NCI-H345 treated with DMSO at 0.1 percent for 48 hours (cell line): ENCODE measurements at regions not wholly inside any gene's neighbourhood (a gene's known extent, or its start where the extent isn't known, plus 50 kb on each side); places are given as distances from the start of the nearest gene placed in this dataset.
"Not testable (repeated sequence)": the region's sequence is repeated elsewhere in the genome, so short reads cannot be mapped to it uniquely, and the experiment has no call there.

ENCODE experiments used
- DNase-seq: peaks from one replicate; lab custom pipeline; 2025; ENCODE audit not compliant: unreplicated experiment; lab: John Stamatoyannopoulos, UW

DNA sequence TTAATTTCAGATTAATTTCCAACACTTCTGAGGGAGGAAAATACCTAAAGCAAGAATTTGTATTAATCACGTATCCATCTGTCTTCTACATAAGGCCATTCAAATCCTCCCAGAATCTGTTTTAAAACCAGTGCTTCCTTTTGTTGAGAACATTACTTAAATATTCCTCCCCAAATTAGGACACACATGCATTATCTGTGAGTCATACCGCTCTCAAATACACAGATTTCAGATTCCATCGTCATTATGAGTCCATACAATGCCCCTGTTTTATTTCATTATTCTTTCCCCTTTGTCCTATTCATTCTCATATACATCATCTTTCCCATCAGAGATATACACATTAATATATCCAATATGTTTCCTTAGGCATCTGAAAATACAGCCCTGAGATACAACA is 57.3 kb upstream of the PRSS12 start:
- DNase-seq: no peak

DNA sequence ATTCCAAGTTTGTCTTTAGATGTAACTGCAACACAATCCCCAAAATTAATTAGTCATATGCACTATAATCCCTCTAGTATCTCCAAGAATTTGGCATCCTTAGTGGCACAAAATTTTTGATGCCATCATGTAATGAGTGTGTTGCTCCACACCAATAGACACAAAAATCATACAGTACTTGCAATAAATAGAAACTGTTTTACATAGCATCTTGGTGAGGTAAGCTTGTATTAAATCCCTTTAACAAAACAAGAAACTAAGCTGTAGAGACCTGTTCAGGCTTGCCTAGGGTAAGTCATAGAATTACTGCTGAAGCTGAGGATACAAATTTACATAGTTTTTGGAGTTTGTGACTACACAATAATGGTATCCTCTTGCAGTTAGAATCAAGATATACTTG is 64.5 kb upstream of the PRSS12 start:
- DNase-seq: no peak

DNA sequence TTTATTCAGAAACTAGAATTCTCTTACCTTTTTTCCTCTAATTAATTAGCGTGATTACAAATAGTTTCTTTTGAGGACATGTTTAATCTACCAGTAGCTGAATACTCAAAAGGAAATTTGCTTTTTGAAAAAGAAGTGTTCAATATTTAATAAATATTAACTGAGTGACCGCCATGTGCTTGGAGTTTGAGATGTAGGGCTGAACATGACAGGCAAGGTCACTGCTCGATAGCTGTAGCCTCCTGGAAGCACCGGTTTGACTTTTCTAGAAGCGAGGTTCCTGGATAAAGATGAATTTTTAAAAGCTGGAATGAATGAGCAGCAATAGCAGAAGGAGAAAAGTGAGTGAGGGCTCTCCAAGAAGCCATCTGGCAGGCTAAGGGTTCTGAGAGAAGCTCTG is 65.0 kb upstream of the PRSS12 start:
- DNase-seq: not testable (repeated sequence)

DNA sequence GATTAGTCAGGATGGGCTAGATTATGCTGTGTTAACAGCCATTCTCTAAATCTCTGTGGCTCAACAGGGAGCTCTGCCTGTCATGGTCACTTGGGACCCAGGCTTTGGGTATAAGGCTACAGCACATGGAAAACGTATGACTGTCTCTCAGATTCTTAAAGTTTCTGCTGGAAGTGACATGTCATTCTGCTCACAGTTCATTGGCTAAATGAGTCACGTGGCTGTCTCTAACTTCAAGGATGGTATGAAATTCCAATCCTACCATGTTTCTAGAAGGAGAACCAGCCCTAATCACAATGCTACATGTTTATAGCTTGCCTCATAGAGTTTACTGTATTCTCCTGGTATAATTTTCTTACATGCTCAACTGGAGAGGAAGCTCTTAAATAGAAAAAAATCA is 65.6 kb upstream of the PRSS12 start:
- not testable (repeated sequence) for DNase-seq

DNA sequence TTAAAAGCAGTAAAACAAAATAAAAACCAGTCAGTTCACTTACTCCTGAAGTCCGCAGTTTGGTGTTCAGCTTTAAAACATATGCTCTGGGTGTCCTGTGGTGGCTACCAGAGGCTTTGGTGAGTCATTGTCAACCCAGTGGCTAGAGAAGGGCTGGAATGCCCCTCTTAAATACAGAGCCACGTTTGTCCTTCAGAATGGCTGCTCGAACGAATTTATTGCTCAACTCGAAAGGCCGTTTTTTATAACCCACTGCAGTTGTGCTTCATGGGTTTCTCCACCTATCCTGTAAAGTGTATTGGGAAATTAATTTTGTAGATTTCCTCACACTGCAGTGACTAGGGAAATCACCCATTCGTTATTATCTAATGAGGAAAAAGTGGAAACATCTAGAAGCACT is 66.8 kb upstream of the PRSS12 start:
- not testable (repeated sequence) for DNase-seq

GRCh38 chr4:118424062-118424461 is 71.3 kb upstream of the PRSS12 start:
- not testable (repeated sequence) for DNase-seq

DNA sequence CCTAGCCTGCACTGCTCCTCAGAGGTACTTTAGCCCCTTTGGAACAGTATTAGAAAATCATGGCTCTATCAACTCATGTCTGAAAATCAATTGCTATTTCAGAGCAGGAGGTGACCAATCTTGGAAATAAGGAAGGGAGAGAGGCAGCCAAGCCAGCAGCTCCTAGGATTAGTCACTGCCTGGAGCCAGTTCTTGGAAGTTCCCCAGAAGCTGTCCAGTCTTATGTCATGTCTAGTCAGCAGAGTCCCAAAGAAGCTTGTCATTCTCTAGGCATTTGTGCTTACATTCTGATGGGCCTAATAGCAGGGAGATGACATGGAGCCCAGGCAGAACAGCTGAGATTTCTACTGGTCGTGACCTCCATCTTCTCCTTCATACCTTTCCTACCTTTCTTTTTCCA is 76.1 kb upstream of the PRSS12 start:
- not testable (repeated sequence) for DNase-seq

- DNase-seq: not testable (repeated sequence)
Observed at GRCh38 chr4:118432359-118432758, 79.6 kb upstream of the PRSS12 start.

DNA sequence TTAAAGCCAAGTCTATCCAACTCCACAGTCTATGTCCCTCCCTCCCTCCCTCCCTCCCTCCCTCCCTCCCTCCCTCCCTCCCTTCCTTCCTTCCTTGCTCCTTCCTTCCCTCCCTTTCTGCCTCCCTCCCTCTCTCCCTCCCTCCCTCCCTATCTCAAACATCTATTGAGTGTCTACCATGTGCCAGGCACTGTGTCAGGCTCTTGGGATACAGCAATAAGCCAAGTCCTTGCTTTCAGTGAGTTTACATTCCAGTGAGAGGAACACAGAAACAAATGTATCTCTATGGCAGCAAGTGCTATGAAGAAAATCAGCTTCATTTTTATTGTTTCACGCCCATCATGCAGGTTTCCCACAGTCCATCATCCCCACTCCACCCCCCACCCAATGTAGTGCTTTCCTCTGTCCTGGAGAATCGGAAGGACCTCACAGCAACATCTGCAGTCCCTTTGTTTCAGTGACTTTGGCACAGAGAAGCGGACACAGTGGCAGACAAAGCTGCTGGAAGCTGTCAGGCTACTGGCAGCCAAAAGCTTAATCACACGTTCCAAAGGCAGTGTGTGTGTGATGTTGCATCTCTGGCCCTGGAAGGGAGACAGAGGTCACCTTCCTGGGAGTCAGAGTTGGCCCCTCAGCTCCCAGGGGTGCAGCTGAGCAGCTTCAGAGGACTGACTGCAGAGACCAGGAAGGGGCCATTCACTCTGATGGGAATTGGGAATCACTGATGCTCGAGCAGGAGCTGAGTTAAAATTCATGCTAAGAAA is 81.0 kb upstream of the PRSS12 start:
- DNase-seq: not testable (repeated sequence)

DNA sequence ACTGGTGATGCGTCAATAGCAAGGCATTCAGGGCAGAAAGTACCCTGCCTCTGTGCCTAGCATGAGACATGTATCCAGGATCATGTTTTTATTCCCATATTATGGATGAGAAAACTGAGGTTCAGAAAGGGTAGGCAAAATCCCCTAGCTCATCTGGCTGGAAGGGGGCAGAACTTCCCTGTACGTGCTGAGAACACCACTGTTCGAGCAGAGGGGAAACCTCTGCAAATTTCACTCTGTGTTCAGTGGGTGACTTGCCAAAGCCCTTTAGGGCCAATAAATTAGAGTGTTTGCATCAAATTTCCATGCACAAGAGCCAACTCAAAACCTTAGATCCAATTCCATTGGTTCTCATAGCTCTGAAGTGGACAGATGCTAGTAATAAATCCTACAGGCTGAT is 82.6 kb upstream of the PRSS12 start:
- not testable (repeated sequence) for DNase-seq

GRCh38 chr4:118442115-118442837 is 89.5 kb upstream of the PRSS12 start:
- not testable (repeated sequence) for DNase-seq

DNA sequence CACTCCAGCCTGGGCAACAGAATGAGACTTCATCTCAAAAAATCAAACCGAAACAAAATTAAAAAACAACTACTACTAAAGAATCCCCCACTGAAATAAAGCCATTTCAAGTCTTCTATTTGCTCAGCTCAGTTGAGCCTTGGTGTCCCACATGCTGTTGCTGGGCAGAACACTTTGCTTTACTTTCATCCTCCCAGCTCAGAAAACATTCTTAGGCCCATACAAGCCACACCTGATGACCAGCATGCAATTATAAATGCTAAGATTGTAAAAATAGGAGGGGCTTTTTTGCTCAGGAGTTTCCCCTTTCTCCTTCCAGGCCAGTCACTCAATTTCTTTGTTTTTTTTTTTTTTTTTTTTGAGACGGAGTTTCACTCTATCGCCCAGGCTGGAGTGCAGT is 94.6 kb upstream of the PRSS12 start:
- DNase-seq: not testable (repeated sequence)

- DNase-seq: not testable (repeated sequence)
Observed at GRCh38 chr4:118454857-118455256, 102.1 kb upstream of the PRSS12 start.

- DNase-seq: not testable (repeated sequence)
Observed at GRCh38 chr4:118461435-118461834, 108.6 kb upstream of the PRSS12 start.

- not testable (repeated sequence) for DNase-seq
Observed at GRCh38 chr4:118465831-118466230, 113.0 kb upstream of the PRSS12 start.

DNA sequence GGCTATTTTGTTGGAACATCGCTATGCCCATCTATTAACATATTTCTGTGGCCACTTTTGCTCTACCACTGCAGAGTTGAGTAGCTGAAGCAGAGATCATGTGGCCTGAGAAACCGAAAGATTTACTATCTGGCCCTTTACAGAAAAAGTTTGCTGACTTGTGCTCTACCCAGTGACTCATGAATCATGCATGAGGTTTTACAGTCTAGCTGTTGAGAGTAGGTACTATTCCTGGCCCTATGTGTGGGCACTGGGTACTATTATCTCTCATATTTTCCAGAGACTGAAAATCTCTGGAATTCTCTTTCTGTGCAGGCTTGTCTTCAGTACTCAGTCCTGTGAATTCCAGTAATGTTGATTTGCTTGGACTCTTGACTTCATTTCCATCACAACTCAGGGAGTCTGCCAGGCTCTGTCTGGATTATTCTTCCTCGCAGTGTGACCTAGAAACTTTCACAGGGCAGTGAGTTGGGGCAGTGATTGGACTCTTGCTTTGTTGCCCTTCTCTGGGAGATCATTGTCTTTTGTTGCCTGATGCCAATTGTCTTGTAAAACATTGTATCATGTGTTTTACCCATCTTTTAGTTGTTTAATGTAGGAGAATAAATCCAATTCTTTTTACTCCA is 121.3 kb upstream of the PRSS12 start:
- DNase-seq: not testable (repeated sequence)

- DNase-seq: not testable (repeated sequence)
Observed at GRCh38 chr4:118474771-118475170, 122.0 kb upstream of the PRSS12 start.

GRCh38 chr4:118475901-118476300 is 123.1 kb upstream of the PRSS12 start:
- DNase-seq: not testable (repeated sequence)

GRCh38 chr4:118477826-118478225 is 125.0 kb upstream of the PRSS12 start:
- DNase-seq: not testable (repeated sequence)

- DNase-seq: not testable (repeated sequence)
Observed at GRCh38 chr4:118485801-118486314, 133.1 kb upstream of the PRSS12 start.

GRCh38 chr4:118492963-118493362 is 140.2 kb upstream of the PRSS12 start:
- DNase-seq: not testable (repeated sequence)
